GM10248 (cell line): ENCODE measurements at regions not wholly inside any gene's neighbourhood (a gene's known extent, or its start where the extent isn't known, plus 50 kb on each side); places are given as distances from the start of the nearest gene placed in this dataset.

Experiments
- CTCF ChIA-PET: fragments of 300-600 bp; sonication (Branson Sonifier 250); formaldehyde crosslinking; extraction: SDS; loops from one replicate; lab custom pipeline; 2021; ENCODE audit warnings: antibody characterized with exemption; lab: Yijun Ruan, JAX
- POLR2A ChIA-PET: fragments of 350-650 bp; sonication (Branson Sonifier 250); formaldehyde crosslinking; extraction: SDS; loops from one replicate; lab custom pipeline; 2020; ENCODE audit warnings: antibody characterized with exemption; lab: Yijun Ruan, JAX
- DNase-seq: peaks from one replicate; pipeline ENCODE4 v3.0.0; 2012; ENCODE audit errors: extremely low spot score
- TF ChIP-seq, protein P1 (sequence below): IDR thresholded peaks from 2 replicates; pipeline ENCODE4 v1.5.1; 2012; ENCODE audit warnings: mild to moderate bottlenecking, low read depth; ENCODE audit errors: extremely low read depth, missing control alignments, control extremely low read depth

DNA sequence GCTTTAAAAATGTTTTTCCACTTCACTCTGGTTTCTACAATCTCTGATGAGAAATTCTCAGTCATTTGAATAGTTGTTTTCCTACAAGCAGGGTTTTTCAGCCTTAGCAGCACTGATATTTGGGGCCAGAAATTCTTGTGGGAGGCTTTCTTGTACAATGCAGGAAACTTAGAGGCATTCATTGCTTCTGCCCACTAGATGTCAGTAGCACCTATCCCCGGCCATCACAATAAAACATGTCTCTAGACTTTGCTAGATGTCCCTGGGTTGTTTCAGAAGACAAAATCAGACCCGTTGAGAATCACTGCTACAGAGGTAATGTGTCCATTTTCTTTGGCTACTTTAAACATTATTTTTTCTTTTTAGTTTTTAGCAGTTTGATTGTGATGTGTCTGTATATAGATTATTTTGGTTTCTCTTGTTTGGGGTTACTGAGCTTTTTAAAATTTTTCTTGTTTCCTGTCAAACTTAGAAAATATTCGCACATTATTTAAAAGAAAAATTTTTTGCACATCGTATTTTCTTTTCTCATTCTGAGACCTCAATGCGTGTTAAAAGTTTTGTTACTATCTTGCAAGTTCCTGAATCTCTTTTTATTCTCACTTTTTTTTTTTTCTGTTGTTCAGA, 60.8 kb upstream of the CCDC179 start:
- POLR2A ChIA-PET = no interaction called here
- peak; percentile 29 for DNase-seq
- TF ChIP-seq, protein P1, sequence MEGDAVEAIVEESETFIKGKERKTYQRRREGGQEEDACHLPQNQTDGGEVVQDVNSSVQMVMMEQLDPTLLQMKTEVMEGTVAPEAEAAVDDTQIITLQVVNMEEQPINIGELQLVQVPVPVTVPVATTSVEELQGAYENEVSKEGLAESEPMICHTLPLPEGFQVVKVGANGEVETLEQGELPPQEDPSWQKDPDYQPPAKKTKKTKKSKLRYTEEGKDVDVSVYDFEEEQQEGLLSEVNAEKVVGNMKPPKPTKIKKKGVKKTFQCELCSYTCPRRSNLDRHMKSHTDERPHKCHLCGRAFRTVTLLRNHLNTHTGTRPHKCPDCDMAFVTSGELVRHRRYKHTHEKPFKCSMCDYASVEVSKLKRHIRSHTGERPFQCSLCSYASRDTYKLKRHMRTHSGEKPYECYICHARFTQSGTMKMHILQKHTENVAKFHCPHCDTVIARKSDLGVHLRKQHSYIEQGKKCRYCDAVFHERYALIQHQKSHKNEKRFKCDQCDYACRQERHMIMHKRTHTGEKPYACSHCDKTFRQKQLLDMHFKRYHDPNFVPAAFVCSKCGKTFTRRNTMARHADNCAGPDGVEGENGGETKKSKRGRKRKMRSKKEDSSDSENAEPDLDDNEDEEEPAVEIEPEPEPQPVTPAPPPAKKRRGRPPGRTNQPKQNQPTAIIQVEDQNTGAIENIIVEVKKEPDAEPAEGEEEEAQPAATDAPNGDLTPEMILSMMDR = peak; percentile 61
- CTCF ChIA-PET = interaction anchor here (0.9 to 2.0 kb wide), 3 partner anchors 21 to 30 kb away, joined by 3 to 5 read pairs (median 4); no protein-coding TSS in a partner anchor

GRCh38 chr11:22922672-22923071, 62.4 kb upstream of the CCDC179 start:
- no peak for DNase-seq
- POLR2A ChIA-PET = no interaction called here
- CTCF ChIA-PET = interaction anchor here (1.2 kb wide), 1 partner anchor 21 kb away, joined by 4 read pairs; no protein-coding TSS in a partner anchor
- TF ChIP-seq, protein P1 = no peak

DNA sequence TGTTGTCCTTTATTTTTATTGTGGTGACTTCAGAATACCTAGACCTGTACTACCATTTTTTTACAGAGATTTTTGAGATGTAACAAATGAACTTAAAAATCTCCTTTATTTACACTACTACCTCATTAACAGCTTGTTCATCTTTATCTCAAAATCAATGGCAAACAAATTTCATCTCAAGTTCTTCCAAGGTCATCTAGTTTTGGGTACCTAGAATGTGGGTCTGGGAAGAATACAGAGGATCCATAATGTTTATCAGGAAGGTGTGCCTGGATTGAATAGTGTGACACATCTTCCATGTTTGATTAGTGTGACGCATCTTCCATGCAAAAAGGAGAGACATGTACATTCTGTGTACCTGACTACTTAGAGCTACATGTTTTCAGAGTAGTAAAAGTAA, 63.3 kb upstream of the CCDC179 start:
- ChIA-PET CTCF (interaction anchor here (1.1 to 1.2 kb wide), 2 partner anchors 22 to 26 kb away, joined by 3 to 4 read pairs; no protein-coding TSS in a partner anchor), POLR2A (no interaction called here)
- DNase-seq = no peak
- TF ChIP-seq, protein P1 = no peak

DNA sequence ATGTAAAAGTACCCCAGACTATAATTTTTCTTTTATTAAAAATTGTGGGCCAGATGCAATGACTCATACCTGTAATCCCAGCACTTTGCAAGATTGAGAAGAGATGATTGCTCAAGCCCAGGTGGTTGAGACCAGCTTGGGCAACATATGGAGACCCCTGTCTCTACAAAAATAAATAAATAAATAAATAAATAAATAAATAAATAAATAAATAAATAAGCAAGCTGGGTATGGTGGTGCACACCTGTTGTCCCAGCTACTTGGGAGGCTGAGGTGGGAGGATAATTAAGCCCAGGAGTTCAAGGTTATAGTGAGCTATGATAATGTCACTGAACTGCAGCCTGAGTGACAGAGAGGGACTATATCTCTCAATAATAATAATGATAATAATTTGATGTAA, 66.1 kb upstream of the CCDC179 start:
- CTCF ChIA-PET = no interaction called here
- POLR2A ChIA-PET = no interaction called here
- TF ChIP-seq, protein P1 = no peak
- no peak for DNase-seq

GRCh38 chr11:22927793-22928192, 67.5 kb upstream of the CCDC179 start:
- CTCF ChIA-PET = interaction anchor here (1.2 to 1.6 kb wide), 5 partner anchors 9 to 31 kb away, joined by 3 to 6 read pairs (median 5); no protein-coding TSS in a partner anchor

GRCh38 chr11:22928207-22928917, 68.1 kb upstream of the CCDC179 start:
- ChIA-PET CTCF (interaction anchor here (1.2 to 1.6 kb wide), 5 partner anchors 9 to 30 kb away, joined by 3 to 6 read pairs (median 5); no protein-coding TSS in a partner anchor), POLR2A (no interaction called here)
- no peak for DNase-seq
- TF ChIP-seq, protein P1 = no peak

More at GRCh38 chr11:22927793-22928192, 67.5 kb upstream of the CCDC179 start:
- DNase-seq = no peak
- TF ChIP-seq, protein P1 = no peak
- POLR2A ChIA-PET = no interaction called here
